NCI-H2196 treated with DMSO at 0.1 percent for 48 hours (cell line): ENCODE measurements at regions not wholly inside any gene's neighbourhood (a gene's known extent, or its start where the extent isn't known, plus 50 kb on each side); places are given as distances from the start of the nearest gene placed in this dataset.
A peak's percentile ranks its signal among the peaks of the same experiment; 100 is the strongest.
"Not testable (repeated sequence)": the region's sequence is repeated elsewhere in the genome, so short reads cannot be mapped to it uniquely, and the experiment has no call there.

Source experiments
- DNase-seq: peaks from one replicate; lab custom pipeline; 2025; ENCODE audit not compliant: unreplicated experiment; lab: John Stamatoyannopoulos, UW

DNA sequence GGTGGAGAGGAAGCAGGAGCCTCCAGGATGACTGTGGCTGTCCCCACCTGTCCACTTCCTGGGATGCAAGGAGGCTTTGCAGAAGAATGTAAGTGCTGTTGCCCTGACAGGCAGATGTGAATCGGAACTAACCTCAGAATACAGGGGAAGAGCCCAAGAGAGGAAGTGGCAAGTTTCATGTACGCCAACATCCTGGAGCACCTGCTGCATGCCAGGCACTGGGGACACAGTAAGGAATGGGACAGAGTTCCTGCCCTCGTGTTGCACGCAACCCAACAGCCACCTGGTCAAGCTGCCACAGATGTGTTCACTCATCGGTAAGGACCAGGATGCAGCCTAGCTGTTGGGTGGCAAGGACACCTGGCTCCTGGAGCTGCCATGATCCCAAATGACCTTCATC lies 98.6 kb upstream of the RPL38 start:
- no peak for DNase-seq

DNA sequence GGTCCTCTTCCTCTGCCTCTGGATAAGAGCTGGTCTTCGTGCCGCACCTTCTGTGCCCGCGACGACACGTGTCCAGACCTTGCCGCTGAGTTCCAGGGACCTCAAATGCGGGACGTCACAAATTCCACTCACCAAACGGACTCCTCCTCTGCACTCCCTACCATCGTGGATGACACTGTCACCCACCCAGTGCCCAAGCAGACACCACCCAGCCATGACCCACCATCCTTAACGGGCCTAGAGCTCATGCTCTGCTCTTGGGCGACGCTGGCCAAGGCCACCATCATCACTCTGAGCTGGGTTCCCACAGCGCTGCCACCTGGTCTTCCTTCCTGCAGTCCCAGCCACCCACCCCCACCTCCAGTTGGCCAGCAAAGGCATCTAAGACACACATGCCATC lies 96.4 kb upstream of the RPL38 start:
- DNase-seq: no peak

DNA sequence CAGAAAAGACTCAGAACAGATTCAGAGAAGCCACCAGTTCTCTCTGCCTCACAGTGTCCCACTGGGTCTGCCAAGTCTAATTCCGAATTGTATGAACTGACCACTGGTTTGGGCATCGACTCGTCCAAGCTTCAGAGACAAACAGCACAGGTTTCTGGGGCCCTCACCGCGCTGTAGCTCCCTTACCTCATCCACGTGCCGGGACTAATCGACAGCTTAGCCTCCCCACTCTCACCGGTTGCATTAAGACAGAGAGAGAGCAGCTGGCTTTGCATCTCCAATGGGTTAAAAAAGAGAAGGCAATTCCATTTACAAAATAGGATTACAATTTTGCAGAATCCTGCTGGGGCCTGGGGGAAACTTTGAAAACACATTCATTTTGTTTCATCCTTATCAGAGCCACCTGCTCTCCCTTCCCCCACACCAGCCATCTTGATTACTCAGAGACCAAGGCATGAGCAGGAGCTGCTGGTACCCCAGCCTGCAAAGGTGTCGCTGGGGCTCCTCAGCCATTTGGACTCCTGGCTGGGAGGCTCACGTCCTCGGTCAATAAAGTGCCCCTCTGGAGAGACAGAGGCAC lies 95.3 kb upstream of the RPL38 start:
- DNase-seq: no peak

DNA sequence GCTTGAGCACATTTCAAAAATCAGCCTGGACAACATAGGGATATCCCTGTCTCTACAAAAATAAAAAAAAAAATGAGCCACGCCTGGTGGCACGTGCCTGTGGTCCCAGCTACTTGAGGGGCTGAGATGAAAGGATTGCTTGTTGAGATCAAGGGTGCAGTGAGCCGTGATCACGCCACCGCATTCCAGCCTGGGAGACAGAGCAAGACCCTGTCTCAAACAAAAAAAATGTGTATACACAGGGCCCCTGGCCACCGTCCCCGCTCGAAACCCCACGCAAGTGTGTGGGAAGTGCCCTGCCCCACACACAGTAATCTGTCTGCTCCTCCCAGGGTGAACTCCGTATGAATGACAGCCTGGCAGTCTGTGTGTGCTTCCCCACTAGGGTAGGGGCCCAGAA lies 93.0 kb upstream of the RPL38 start:
- DNase-seq: no peak

DNA sequence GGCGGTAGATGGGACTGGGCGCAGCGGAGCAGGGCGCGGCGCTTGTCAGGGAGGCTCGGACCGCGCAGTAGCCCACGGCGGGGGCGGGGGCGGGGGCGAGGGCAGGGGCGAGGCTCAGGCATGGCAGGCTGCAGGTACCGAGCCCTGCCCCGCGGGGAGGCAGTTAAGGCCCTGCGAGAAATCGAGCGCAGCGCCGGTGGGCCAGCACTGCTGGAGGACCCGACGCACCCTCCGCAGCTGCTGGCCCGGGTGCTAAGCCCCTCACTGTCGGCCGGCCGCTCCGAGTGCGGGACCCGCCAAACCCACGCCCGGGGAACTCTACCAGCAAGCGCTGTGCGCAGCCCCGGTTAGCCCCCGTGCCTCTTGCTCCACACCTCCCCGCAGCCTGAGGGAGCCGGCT lies 90.2 kb upstream of the RPL38 start:
- no peak for DNase-seq

DNA sequence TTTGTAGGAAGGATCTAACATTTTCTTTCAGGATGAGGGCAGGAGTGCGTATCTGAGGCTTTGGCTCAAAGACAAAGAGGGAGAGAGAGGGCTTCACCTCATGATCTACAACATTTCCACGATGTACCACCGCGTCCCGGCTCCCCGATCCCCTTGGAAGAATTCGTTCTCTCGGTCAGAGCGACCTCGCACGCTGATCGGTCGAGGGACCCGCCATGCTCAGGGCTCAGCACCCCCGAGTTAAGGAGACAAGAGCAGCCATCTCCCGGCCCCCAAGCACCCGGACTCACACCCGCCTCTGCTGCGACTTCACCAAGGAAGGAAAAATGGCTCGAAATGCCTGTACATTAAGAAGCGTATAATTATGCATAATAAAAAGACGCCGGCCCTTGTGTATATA lies 89.5 kb upstream of the RPL38 start:
- DNase-seq: no peak

DNA sequence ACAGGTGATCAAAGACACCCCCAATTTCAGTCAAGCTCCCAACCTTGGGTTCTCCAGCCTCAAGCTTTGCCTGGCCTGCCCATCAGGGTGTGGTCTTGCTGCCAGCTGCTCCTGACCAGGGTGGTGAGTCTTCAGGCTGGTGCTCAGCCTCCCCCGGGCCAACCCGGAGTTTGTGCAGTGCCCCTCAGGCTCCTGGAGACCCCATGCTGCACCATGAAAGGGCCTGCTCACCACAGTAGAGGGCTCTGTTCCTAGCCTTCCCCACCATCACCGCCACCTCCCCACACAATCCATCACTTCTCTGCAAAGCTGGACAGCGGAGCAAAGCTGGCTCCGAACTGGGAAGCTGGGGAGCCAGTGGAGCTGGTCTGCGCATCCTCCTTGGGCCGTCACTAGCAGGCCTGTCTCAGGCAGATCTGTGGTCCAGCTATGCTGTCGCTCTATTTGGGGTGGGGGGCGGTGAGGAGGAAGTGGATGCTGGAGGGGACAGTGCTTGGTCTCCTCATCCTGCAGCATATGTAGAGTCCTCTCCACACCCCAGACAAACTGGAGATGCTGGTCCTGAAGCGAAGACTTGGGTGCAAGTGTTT lies 88.5 kb upstream of the RPL38 start:
- no peak for DNase-seq

DNA sequence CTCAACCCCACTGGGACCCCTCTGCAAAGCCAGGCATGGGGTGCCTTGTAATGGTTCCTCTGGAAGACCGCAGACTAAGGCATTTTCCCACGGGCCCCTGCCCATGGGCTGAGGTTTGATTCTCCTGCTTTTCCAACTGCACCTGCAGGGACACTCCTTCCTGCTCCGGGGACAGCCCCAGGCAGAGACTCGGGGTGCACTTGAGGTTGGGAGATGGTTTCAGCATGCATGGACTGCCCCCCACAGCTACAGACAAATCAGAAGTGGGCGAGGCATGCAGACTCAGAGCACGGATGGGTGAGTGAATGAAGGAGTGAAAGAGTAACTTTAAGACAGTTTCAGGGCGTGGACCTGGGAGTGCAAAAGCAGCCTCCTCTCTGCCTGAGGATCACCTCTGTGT lies 87.9 kb upstream of the RPL38 start:
- no peak for DNase-seq

DNA sequence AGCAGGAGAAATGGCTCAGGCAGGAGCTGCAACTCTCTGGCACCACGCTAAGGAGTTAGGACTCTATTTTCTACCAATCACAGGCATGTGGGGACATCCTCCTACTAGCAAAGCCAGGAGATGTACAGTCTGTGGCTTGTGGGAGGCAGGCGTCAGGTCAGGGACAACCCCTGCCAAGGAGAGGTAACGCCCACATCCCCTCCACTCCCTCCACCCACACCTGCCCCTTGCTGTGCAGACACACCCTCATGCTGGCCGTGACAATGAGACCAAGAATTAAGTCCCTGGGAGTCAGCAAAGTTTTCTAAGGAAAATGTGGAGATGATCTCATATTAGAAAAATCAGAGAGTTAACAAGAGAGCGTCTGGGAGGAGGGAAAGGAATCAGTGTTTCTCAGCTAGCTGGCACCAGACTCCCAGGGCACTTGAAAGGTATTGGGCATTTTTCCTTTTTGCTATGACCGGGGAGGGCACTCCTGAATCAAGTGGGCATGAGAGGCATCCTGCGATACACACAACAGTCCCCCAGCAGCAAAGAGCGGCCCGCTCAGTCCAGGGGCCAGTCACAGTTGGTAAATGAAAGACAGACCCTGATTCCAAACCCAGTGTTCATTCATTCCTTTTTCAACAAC lies 87.3 kb upstream of the RPL38 start:
- DNase-seq: no peak

DNA sequence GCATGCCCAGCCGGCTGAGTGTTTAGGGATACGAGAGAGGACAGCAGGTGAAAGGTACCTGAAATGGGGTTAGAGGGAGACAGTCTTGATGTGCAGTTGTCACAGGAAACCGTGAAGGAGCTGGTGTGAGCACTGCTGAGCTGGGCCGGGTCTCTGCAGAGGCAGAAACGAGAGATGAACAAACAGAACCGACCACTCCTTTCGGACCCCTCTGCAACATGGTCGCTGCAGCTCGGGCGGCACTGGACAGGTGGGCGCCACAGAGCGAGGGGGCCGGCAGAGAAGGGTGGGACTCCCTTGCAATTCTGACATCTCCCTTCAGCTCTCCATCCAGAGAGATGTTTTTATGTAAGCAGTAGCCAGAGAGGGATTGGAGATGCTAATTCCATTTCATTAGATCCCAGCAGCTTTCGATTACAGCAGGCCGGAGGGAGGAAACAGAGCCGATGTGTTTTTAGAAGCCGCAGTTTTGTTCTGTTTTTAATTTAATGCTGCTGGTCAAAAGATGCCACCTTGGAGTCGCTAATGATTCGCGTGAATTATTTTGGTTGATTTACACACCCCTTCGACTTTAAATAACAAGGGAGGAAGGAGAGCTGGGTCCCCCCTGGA lies 86.3 kb upstream of the RPL38 start:
- no peak for DNase-seq

DNA sequence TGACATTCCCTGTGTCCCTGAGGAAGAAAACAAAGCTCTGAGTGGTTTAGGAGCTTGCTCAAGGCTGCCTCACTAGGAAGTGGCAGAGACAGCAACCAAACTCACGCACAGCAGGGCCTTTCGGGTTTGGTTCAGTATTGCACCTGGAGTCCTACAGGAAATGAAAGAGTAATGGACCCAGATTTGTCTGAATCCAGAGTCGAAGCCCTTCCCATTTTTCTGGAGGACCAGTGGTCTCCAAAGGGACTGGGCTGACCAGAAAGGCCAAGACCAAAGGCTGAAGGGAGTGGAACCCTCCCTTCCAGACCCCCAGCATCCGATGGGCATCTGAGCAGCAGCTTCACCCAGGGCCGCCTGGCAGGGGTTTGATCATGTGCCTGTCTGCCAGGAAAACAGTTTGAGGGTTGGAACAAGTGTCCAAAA lies 85.5 kb upstream of the RPL38 start:
- DNase-seq: no peak

DNA sequence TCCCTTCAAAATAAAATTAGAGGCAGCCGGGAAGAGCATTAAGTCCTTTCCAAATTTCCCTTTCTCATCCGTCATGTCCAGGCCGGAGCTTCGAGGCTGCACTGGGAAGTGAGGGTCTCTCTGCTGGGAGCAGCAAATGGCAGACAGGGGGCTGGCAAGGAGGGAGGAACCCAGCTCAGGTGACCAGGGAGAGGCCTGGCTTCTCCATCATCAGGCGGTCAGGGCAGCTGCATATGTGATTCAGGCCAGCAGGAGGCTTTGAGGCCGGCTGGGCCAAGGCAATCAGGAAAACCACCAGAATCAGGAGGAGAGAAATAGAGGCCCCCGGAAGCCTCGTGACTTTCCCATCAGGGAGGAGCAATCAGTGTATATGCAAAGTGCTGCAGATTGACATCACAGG lies 85.0 kb upstream of the RPL38 start:
- DNase-seq: no peak

DNA sequence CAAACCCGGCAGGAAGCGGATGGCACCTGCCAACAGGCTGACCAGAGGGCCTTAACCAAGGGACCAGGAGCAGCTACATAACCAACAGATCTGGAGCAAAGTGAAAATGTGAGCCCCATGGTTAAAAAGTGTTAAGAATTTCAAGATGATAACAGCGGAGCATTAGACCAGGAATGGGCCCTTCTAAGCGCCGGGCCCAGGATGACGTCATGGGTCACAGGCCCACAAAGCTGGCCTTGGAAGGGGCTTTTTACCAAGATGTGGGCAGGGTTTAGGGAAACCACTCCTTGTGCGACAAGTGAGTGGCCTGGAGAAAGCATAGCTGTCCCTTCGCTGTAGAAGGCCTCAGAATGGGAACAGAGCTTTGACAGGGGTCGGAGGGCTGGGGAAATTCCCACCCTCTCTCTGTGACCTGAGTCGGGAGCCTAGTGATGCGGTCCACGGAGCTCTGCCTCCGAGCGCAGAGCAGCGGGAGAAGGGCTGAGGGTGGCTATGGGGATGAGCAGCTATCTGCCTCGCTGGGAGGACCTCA lies 84.4 kb upstream of the RPL38 start:
- DNase-seq: no peak

DNA sequence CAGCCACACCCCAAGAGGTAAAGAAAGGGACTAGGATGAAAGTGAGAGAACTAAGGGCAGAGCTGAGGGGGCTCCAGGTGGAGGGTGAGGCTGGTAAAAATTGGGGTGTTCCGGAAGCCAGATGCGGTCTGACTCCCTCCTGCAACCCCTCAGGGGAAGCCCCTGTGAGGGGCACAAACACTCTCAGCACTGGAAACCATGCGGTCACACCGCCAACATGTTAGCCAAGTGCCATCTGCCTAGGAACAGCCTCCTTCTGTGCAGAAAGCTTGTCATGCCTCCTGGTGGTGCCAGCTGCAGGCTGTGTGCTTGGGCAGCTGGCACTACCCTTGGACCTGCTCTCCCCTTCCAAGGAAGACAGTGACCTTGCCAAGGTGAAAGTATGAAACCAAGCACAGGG lies 83.5 kb upstream of the RPL38 start:
- DNase-seq: no peak

DNA sequence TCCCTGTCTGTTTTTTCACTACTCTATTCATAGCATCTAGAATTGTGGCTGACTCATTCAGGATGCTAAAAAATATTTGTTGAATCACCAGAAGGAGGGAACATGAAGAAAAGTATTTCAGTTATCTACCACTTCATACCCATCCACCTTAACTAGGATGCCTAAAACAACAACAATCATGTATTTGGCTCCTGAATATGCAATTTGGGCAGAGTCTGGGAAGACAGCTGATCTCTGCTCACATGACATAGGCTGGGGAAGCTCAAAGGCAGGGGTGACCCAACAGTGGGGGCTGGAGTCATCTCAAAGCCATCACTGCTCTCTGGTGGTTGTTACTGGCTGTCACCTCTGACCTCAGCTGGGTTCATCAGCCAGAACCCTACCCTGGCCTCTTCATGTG lies 80.1 kb upstream of the RPL38 start:
- DNase-seq: no peak

DNA sequence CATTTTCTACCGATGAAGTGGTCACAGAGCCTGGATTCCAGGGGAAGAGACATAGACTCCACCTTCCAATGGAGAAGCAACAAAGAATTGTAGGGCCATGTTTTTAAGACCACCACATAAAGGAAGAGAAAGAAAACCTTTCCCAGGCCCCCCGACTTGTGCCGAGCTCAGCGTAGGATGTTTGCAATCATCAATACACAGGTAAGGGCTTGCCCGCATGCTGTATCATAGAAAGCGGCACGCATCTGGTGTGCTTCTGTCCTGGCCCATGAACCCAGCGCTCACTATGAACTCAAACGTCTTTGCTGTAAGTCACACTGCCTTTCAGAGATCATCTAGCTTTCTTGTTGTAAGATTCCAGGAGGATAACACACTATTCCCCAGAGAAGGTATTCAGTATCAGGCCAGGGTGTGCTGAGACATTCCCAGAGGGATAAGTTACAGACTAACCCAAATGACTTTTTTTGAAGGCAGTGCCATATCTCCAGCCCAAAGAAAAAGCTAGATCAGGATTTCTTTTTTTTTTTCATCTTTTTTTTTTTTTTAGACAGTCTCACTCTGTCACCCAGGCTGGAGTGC lies 79.5 kb upstream of the RPL38 start:
- DNase-seq: no peak

DNA sequence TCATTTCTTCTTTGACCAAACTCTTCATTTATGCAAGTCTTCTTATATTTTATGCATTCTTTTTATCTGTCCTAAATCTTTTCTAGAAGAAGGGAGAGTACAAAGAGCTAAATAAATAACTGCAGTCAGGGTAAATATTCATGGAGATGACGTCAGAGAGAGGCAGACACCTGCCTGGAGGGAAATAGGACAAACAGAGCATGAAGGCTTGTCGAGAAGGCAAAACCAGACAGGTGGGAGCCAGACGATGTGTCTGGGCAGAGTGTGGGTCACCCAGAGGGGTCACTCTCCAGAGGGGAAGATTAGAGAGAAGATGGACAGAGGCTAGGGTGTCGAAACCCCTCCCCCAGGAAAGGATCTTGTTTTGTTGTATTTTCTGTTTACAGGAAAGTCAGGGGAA lies 78.3 kb upstream of the RPL38 start:
- peak; percentile 31 for DNase-seq

DNA sequence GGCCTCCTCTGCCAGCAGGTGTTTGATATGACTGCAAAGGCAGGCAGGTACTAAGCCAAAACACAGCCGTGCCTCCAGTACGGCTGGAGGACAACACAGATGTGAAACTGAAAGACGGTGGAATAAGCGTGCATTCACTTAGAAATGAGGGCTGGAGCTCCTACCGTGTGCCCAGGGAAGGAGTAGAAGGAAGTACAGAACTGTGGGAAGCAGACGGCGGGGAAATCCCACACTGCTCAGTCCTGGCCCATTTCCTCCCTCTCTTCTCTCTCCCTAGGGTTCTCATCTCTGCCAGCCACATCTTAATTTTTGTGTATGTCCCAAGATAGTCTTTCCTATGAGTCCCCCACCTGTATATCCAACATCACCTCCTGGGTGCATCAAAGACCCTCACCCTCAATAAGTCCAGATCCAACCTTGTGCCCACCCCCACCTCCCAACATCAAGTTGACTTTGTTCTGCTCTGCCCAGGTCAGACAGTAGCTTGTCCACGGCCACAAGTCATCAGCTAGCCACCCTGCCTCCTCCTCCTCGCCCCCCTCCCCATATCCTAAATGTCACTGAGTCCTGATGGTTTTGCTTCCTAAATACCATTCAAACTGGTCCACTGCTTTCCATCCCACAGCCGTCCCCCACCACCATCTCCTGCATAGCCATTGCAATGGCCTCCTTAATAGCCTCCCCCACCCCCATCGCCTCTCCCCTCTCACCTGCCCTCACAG lies 77.1 kb upstream of the RPL38 start:
- no peak for DNase-seq

DNA sequence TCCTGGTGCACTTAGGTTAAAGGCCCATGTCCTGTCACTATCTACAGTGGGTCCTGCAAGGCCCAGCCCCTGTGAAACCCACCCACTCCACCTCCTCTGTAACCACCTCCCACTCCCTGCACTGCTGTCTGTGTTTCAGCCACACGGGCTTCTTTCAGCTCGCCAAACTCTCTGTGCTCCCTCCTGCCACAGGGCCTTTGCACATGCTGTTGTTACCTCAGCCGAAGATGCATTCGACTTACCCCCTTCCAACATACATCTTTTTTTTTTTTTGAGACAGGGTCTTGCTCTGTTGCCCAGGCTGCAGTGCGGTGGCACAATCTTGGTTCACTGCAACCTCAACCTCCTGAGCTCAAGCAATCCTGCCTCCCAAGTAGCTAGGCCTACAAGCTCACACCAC lies 76.5 kb upstream of the RPL38 start:
- DNase-seq: no peak

DNA sequence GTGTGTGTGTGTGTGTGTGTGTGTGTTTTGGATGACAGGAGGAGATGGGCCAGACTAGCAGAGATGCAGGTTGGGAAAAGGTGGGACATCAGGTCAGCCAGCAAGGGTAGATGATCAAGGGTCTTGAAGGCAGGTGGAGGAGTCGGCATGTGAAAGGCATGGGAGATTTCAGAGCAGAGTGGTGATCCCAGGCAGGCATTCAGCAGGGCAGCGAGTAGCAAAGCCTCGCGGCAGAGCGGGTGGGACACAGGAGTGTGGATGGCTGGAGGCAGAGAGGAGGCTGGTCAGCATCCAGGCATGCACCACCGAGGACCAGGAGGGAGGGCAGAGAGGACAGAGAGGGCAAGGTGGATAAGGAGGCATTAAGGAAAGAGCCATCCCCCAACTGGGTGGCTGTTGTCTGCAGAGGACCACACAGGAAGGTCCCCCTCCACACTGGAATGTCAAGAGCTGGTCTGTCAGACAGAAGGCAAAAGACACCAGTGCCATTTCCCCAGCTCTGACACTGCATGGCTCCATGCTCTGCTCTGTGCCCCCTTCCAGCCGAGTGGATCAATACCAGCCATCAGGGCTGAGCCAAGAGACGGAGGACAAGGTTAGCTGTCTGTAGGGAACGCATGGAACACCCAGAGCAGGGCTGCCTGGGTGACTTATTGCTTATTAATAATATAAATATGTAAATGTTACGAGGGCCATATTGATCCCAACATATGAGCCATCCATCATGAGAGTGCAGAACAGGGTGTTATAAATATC lies 74.8 kb upstream of the RPL38 start:
- DNase-seq: no peak

DNA sequence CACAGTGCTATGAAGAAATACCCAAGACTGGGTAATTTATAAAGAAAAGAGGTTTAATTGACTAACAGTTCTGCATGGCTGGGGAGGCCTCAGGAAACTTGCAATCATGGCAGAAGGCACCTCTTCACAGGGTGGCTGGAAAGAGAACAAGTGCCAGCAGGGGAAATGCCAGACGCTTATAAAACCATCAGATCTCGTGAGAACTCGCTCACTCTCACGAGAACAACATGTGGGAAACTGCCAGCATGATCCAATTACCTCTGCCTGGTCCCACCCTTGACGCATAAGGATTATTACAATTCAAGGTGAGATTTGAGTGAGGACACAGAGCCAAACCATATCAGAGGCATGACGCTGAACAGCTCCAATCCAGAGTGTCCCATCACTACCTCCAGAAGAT lies 73.7 kb upstream of the RPL38 start:
- DNase-seq: not testable (repeated sequence)
